Spleen (tissue), 7 donors: ENCODE measurements at regions not wholly inside any gene's neighbourhood (a gene's known extent, or its start where the extent isn't known, plus 50 kb on each side); places are given as distances from the start of the nearest gene placed in this dataset.

Experiments
- POLR2A ChIP-seq, 3 donors: fragments of 450-650 bp; IDR thresholded peaks; one replicate each; pipeline ENCODE4 v1.5.1; 2017; ENCODE audit warnings: antibody characterized with exemption in 3 of 3, mild to moderate bottlenecking in 1 of 3
- TF ChIP-seq, protein P1 (sequence below), 11 experiments: fragments of 200-600 bp in 7 of 11; fragments of 450-650 bp in 4 of 11; sonication (generic) in 4 of 11; IDR thresholded peaks in 8 of 11; conservative IDR thresholded peaks in 3 of 11; 1 replicate in 7 of 11; 2 replicates in 4 of 11; pipeline versions ENCODE4 v1.4.0 to v1.8.0; 2016 to 2021; ENCODE audit warnings: antibody characterized with exemption in 11 of 11, inconsistent platforms in 4 of 11, mild to moderate bottlenecking in 1 of 11
- donor health status: DM: no; HTN: no; CAD: no; lungs with moderate emphysema.
- donor health status: DM: no; HTN: no; CAD: no.
- donor health status: DM: no; HTN: no; CAD: no.

DNA sequence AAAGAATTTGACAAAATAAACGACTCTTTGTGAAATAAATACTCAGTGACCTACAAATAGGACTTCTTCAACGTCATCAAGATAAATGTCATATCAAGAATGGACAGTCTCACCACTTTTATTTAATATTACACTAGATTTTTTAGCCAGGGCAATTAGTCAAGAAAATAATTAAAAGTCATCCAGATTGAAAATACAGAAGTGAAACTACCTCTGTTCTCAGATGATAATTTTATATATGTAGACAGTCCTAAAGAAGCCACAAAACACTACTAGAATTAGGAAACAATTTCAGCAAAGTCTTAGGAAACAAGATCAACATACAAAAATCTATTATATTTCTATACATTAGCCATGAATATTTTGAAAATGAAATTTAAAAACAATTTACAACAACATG is 689.6 kb upstream of the SEL1L start:
- TF ChIP-seq, protein P1, sequence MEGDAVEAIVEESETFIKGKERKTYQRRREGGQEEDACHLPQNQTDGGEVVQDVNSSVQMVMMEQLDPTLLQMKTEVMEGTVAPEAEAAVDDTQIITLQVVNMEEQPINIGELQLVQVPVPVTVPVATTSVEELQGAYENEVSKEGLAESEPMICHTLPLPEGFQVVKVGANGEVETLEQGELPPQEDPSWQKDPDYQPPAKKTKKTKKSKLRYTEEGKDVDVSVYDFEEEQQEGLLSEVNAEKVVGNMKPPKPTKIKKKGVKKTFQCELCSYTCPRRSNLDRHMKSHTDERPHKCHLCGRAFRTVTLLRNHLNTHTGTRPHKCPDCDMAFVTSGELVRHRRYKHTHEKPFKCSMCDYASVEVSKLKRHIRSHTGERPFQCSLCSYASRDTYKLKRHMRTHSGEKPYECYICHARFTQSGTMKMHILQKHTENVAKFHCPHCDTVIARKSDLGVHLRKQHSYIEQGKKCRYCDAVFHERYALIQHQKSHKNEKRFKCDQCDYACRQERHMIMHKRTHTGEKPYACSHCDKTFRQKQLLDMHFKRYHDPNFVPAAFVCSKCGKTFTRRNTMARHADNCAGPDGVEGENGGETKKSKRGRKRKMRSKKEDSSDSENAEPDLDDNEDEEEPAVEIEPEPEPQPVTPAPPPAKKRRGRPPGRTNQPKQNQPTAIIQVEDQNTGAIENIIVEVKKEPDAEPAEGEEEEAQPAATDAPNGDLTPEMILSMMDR (IDR thresholded peaks at IDR 0.05 in 8 of 11, conservative IDR thresholded peaks at IDR 0.05 in 3 of 11) = no peak
- TF ChIP-seq POLR2A (IDR thresholded peaks at IDR 0.05) = no peak
